Keratinocyte (primary cell): ENCODE measurements at regions not wholly inside any gene's neighbourhood (a gene's known extent, or its start where the extent isn't known, plus 50 kb on each side); places are given as distances from the start of the nearest gene placed in this dataset.

Experiments
- DNase-seq: peaks from one replicate; pipeline ENCODE4 v3.0.0-alpha.2; 2011; ENCODE audit warnings: low read depth, missing footprints, low spot score
- FAIRE-seq: peaks from 2 replicates; lab custom pipeline; 2011; peaks lifted over from hg19 to GRCh38; lab: Jason Lieb, UNC
- H2AFZ ChIP-seq: 2 replicates; pipeline ENCODE4 v1.6.0; 2012; ENCODE audit warnings: low read length, control low read depth, inconsistent platforms; ENCODE audit not compliant: control insufficient read depth
- H3K27ac ChIP-seq: 2 replicates; pipeline ENCODE4 v1.5.1; 2011; ENCODE audit warnings: low read length; ENCODE audit not compliant: control insufficient read depth, insufficient read depth
- H3K27me3 ChIP-seq: 3 replicates; pipeline ENCODE4 v1.6.0; 2011; ENCODE audit warnings: low read length; ENCODE audit not compliant: control insufficient read depth, insufficient read depth; ENCODE audit errors: extremely low read depth
- H3K36me3 ChIP-seq, 2 experiments: 2 replicates in 1 of 2; 3 replicates in 1 of 2; pipeline ENCODE4 v1.5.1; 2011; ENCODE audit warnings: low read length in 2 of 2, mild to moderate bottlenecking in 1 of 2; ENCODE audit not compliant: control insufficient read depth in 2 of 2, insufficient read depth in 2 of 2; ENCODE audit errors: extremely low read depth in 1 of 2
- H3K4me1 ChIP-seq: 3 replicates; pipeline ENCODE4 v1.5.1; 2011; ENCODE audit warnings: low read length; ENCODE audit not compliant: control insufficient read depth, insufficient read depth; ENCODE audit errors: extremely low read depth
- H3K4me2 ChIP-seq: 3 replicates; pipeline ENCODE4 v1.6.0; 2011; ENCODE audit warnings: low read depth, low read length; ENCODE audit not compliant: control insufficient read depth, insufficient read depth; ENCODE audit errors: extremely low read depth
- H3K4me3 ChIP-seq, 3 experiments: fragments of 200-600 bp in 1 of 3; sonication (generic) in 1 of 3; 2 replicates in 2 of 3; 3 replicates in 1 of 3; pipeline ENCODE4 v1.5.1; 2011 to 2016; ENCODE audit warnings: low read length in 3 of 3, mild to moderate bottlenecking in 3 of 3, control low read depth in 2 of 3, inconsistent platforms in 1 of 3, low read depth in 1 of 3, mixed read lengths in 1 of 3, mixed run types in 1 of 3, moderate library complexity in 1 of 3; ENCODE audit not compliant: control insufficient read depth in 2 of 3, insufficient read depth in 2 of 3; ENCODE audit errors: extremely low read depth in 1 of 3
- H3K79me2 ChIP-seq: 2 replicates; pipeline ENCODE4 v1.6.0; 2012; ENCODE audit warnings: low read length; ENCODE audit not compliant: control insufficient read depth, insufficient read depth
- H3K9ac ChIP-seq: 3 replicates; pipeline ENCODE4 v1.6.0; 2011; ENCODE audit warnings: low read length; ENCODE audit not compliant: control insufficient read depth, insufficient read depth; ENCODE audit errors: extremely low read depth
- H3K9me1 ChIP-seq: 3 replicates; pipeline ENCODE4 v1.6.0; 2011; ENCODE audit warnings: low read length; ENCODE audit not compliant: control insufficient read depth, insufficient read depth; ENCODE audit errors: extremely low read depth
- H3K9me3 ChIP-seq: 2 replicates; pipeline ENCODE4 v1.5.1; 2012; ENCODE audit warnings: low read depth, low read length; ENCODE audit not compliant: control insufficient read depth
- H4K20me1 ChIP-seq: 3 replicates; pipeline ENCODE4 v1.6.0; 2011; ENCODE audit warnings: low read length; ENCODE audit not compliant: control insufficient read depth, insufficient read depth; ENCODE audit errors: extremely low read depth
- EZH2 ChIP-seq: IDR thresholded peaks from one replicate; pipeline ENCODE4 v1.6.1; 2012; ENCODE audit warnings: inconsistent platforms, mild to moderate bottlenecking, low read length, moderate library complexity
- dilution Hi-C: fragments of 300-500 bp; cut with MboI; formaldehyde crosslinking; loops from one replicate; pipeline ENCODE4 v1.7.0; 2020; ENCODE audit warnings: low sequenced_read_pairs; ENCODE audit not compliant: extremely low pct_ligation_motif_present
- TF ChIP-seq, protein P1 (sequence below), 3 experiments: IDR thresholded peaks in 1 of 3; conservative IDR thresholded peaks in 1 of 3; optimal IDR thresholded peaks in 1 of 3; 2 replicates in 2 of 3; 3 replicates in 1 of 3; pipeline versions ENCODE3 to v1.5.1; 2011; ENCODE audit warnings: low read length in 3 of 3, mild to moderate bottlenecking in 3 of 3, moderate library complexity in 2 of 3, control low read depth in 1 of 3, inconsistent platforms in 1 of 3; ENCODE audit not compliant: insufficient read depth in 2 of 3; ENCODE audit errors: extremely low read depth in 1 of 3

GRCh38 chr13:72005455-72005854 lies 138.5 kb upstream of the DACH1 start:
- Histone ChIP-seq H3K9me3 (no peaks in the 10 kb centered on the region), H4K20me1 (no peaks in the 10 kb centered on the region), H3K4me3 (no peak overlapping the region), H3K27me3 (no peaks in the 10 kb centered on the region), H3K9ac (no peak overlapping the region), H3K36me3 (no peaks in the 10 kb centered on the region), H3K4me1 (no peaks in the 10 kb centered on the region), H3K9me1 (no peaks in the 10 kb centered on the region), H3K79me2 (no peaks in the 10 kb centered on the region), H3K4me2 (no peak overlapping the region), H2AFZ (no peak overlapping the region), H3K27ac (no peak overlapping the region)
- dilution Hi-C loops: no loop called here
- DNase-seq (no peak), FAIRE-seq (no peak)
- TF ChIP-seq, protein P1, sequence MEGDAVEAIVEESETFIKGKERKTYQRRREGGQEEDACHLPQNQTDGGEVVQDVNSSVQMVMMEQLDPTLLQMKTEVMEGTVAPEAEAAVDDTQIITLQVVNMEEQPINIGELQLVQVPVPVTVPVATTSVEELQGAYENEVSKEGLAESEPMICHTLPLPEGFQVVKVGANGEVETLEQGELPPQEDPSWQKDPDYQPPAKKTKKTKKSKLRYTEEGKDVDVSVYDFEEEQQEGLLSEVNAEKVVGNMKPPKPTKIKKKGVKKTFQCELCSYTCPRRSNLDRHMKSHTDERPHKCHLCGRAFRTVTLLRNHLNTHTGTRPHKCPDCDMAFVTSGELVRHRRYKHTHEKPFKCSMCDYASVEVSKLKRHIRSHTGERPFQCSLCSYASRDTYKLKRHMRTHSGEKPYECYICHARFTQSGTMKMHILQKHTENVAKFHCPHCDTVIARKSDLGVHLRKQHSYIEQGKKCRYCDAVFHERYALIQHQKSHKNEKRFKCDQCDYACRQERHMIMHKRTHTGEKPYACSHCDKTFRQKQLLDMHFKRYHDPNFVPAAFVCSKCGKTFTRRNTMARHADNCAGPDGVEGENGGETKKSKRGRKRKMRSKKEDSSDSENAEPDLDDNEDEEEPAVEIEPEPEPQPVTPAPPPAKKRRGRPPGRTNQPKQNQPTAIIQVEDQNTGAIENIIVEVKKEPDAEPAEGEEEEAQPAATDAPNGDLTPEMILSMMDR (optimal IDR thresholded peaks at IDR 0.05 in 1 of 3, IDR thresholded peaks at IDR 0.05 in 1 of 3, conservative IDR thresholded peaks at IDR 0.05 in 1 of 3; ENCODE audit: extremely low read depth in 1 of 3, insufficient read depth in 2 of 3, low read length in 3 of 3): no peak
- no peak for TF ChIP-seq EZH2

DNA sequence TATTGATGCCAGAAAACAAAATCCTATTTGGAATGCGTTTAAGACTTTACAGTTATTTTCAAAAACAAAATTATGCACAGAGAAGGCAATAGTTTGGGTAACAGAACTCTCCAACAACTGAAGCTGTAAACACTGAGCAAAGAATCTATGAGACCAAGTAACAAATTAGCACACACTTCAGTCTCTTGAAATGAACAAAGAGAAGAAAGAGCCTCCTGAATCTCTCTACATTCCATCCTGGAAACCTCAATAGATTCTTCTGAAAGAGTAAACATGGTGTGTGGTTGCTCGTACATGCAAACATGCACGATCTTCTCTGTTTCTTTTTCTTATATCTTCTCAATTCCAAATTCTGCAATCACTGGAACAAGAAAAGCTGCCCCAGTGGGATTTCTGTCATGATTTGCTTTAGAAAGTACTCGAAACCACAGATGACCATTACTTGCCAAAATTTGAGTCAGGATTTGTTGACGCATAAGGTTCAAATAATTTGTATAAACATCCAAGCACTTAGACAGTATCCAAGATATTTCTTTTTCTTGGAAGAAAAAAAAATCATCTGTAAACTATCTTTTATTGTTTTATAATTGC lies 137.9 kb upstream of the DACH1 start:
- no peak overlapping the region for H3K9ac ChIP-seq
- H3K4me1 ChIP-seq: no peaks in the 10 kb centered on the region
- no peak overlapping the region for H3K4me2 ChIP-seq
- H3K36me3 ChIP-seq: no peaks in the 10 kb centered on the region
- H3K79me2 ChIP-seq: no peaks in the 10 kb centered on the region
- no peaks in the 10 kb centered on the region for H3K9me1 ChIP-seq
- H3K27ac ChIP-seq: no peak overlapping the region
- no peak overlapping the region for H3K4me3 ChIP-seq
- dilution Hi-C loops: no loop called here
- H3K9me3 ChIP-seq: no peaks in the 10 kb centered on the region
- FAIRE-seq: no peak
- no peaks in the 10 kb centered on the region for H3K27me3 ChIP-seq
- TF ChIP-seq, protein P1 (optimal IDR thresholded peaks at IDR 0.05 in 1 of 3, IDR thresholded peaks at IDR 0.05 in 1 of 3, conservative IDR thresholded peaks at IDR 0.05 in 1 of 3; ENCODE audit: extremely low read depth in 1 of 3, insufficient read depth in 2 of 3, low read length in 3 of 3): no peak
- no peak for TF ChIP-seq EZH2
- H4K20me1 ChIP-seq: no peaks in the 10 kb centered on the region
- no peak overlapping the region for H2AFZ ChIP-seq
- DNase-seq: no peak
